Loucy (cell line): ENCODE measurements at regions not wholly inside any gene's neighbourhood (a gene's known extent, or its start where the extent isn't known, plus 50 kb on each side); places are given as distances from the start of the nearest gene placed in this dataset.

Experiments used
- H2AFZ ChIP-seq: fragments of 200-600 bp; sonication (generic); 2 replicates; pipeline ENCODE4 v1.6.0; 2016; ENCODE audit warnings: antibody characterized with exemption, mild to moderate bottlenecking, low read length, moderate library complexity
- H3F3A ChIP-seq: fragments of 200-600 bp; 2 replicates; pipeline ENCODE4 v1.6.0; 2016; ENCODE audit warnings: antibody characterized with exemption, low read depth, mild to moderate bottlenecking
- H3K27me3 ChIP-seq: fragments of 200-600 bp; sonication (generic); 2 replicates; pipeline ENCODE4 v1.6.1; 2014; ENCODE audit warnings: low read length, mild to moderate bottlenecking; ENCODE audit not compliant: insufficient read depth, poor library complexity, severe bottlenecking
- H3K36me3 ChIP-seq: fragments of 200-600 bp; sonication (generic); 2 replicates; pipeline ENCODE4 v1.6.1; 2016; ENCODE audit warnings: low read length; ENCODE audit not compliant: insufficient read depth
- H3K4me1 ChIP-seq: fragments of 200-600 bp; sonication (generic); 2 replicates; pipeline ENCODE4 v1.5.1; 2014; ENCODE audit warnings: low read length, mild to moderate bottlenecking; ENCODE audit not compliant: insufficient read depth, poor library complexity, severe bottlenecking
- H3K4me2 ChIP-seq: fragments of 200-600 bp; sonication (generic); 2 replicates; pipeline ENCODE4 v1.6.0; 2014; ENCODE audit warnings: antibody characterized with exemption, low read length, low read depth, mild to moderate bottlenecking; ENCODE audit not compliant: poor library complexity, severe bottlenecking
- H3K4me3 ChIP-seq: fragments of 200-600 bp; sonication (generic); 2 replicates; pipeline ENCODE4 v1.5.1; 2014; ENCODE audit warnings: low read length, mild to moderate bottlenecking, mixed read lengths; ENCODE audit not compliant: poor library complexity, severe bottlenecking
- H3K79me2 ChIP-seq: fragments of 200-600 bp; sonication (generic); 2 replicates; pipeline ENCODE4 v1.6.1; 2014; ENCODE audit warnings: low read length; ENCODE audit not compliant: insufficient read depth
- H3K9ac ChIP-seq: fragments of 200-600 bp; sonication (generic); 2 replicates; pipeline ENCODE4 v1.6.0; 2014; ENCODE audit warnings: mild to moderate bottlenecking, low read depth, low read length, moderate library complexity; ENCODE audit not compliant: poor library complexity, severe bottlenecking
- H3K9me2 ChIP-seq: fragments of 200-600 bp; sonication (generic); replicated peaks from 2 replicates; pipeline ENCODE4 v1.6.1; 2016; ENCODE audit warnings: low read depth, low read length, mixed read lengths
- H3K9me3 ChIP-seq: fragments of 200-600 bp; sonication (generic); 2 replicates; pipeline ENCODE4 v1.6.1; 2014; ENCODE audit warnings: mild to moderate bottlenecking, antibody characterized with exemption, low read length, low read depth; ENCODE audit not compliant: insufficient read depth
- H4K20me1 ChIP-seq: fragments of 200-600 bp; sonication (generic); 2 replicates; pipeline ENCODE4 v1.6.0; 2014; ENCODE audit warnings: antibody characterized with exemption, low read length, mild to moderate bottlenecking; ENCODE audit not compliant: insufficient read depth, poor library complexity, severe bottlenecking
- EZH2phosphoT487 ChIP-seq: fragments of 200-600 bp; IDR thresholded peaks from 2 replicates; pipeline ENCODE4 v1.6.1; 2018; ENCODE audit warnings: antibody characterized with exemption, mild to moderate bottlenecking, moderate library complexity, borderline replicate concordance
- TF ChIP-seq, protein P1 (sequence below): fragments of 200-600 bp; sonication (generic); conservative IDR thresholded peaks from 2 replicates; pipeline ENCODE4 v1.5.1; 2014; ENCODE audit warnings: mild to moderate bottlenecking, antibody characterized with exemption, low read length

DNA sequence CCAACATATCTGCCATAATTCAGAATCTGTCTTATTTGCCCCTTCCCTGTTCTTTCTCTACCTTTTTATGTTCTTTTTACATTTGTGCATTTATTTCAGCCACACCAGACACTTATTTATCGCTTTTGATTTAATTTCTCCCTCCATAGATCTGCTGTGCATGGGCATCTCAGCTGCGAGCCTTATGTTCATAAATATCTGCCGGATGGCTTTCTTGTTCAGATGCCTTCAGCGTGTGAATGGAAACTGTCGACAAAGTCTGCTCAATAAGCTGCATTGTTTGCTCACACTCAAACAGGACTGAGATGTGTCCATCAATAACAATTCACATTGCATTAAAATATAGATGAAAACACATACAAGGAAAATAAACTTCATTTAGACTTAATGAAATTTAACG is 374.6 kb upstream of the FAT3 start:
- H3K79me2 ChIP-seq = no peaks in the 10 kb centered on the region
- no peak overlapping the region for H3K9ac ChIP-seq
- H3F3A ChIP-seq = no peaks in the 10 kb centered on the region
- H2AFZ ChIP-seq = peak overlapping the region; percentile 63
- no peaks in the 10 kb centered on the region for H3K27me3 ChIP-seq
- peaks cover 23% of the 10 kb centered on the region for H3K4me1 ChIP-seq
- TF ChIP-seq EZH2phosphoT487 = no peak
- TF ChIP-seq, protein P1, sequence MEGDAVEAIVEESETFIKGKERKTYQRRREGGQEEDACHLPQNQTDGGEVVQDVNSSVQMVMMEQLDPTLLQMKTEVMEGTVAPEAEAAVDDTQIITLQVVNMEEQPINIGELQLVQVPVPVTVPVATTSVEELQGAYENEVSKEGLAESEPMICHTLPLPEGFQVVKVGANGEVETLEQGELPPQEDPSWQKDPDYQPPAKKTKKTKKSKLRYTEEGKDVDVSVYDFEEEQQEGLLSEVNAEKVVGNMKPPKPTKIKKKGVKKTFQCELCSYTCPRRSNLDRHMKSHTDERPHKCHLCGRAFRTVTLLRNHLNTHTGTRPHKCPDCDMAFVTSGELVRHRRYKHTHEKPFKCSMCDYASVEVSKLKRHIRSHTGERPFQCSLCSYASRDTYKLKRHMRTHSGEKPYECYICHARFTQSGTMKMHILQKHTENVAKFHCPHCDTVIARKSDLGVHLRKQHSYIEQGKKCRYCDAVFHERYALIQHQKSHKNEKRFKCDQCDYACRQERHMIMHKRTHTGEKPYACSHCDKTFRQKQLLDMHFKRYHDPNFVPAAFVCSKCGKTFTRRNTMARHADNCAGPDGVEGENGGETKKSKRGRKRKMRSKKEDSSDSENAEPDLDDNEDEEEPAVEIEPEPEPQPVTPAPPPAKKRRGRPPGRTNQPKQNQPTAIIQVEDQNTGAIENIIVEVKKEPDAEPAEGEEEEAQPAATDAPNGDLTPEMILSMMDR = no peak
- no peak overlapping the region for H3K4me2 ChIP-seq
- no peak overlapping the region for H3K4me3 ChIP-seq
- no peaks in the 10 kb centered on the region for H3K9me3 ChIP-seq
- H3K9me2 ChIP-seq = no peaks in the 10 kb centered on the region
- H3K36me3 ChIP-seq = no peaks in the 10 kb centered on the region
- H4K20me1 ChIP-seq = no peaks in the 10 kb centered on the region

DNA sequence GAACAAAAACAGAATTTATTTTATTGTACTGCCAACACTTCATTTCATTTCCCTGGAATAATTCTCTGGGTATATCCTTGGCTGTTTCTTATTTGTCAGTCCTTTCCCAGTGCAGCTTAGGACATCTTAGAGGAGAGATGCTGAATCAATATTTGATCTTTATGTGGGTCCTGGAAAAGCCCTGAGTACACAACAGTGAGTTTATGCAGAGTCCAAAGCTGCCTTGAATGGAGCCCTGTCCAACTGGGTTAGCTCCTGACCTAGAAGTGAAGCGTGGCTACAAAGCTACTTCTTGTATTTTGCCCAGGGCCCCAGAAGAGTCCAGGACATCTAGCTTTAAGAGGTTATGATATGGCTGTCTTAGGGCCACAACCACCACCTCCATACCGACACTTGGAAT is 378.0 kb upstream of the FAT3 start:
- no peak for TF ChIP-seq EZH2phosphoT487
- TF ChIP-seq, protein P1 = no peak
- Histone ChIP-seq H3K4me2 (no peak overlapping the region), H4K20me1 (no peaks in the 10 kb centered on the region), H3K4me1 (peaks cover 21% of the 10 kb centered on the region), H3K9me2 (no peaks in the 10 kb centered on the region), H2AFZ (no peak overlapping the region; the same call in 1 of the 2 replicates), H3K9me3 (no peaks in the 10 kb centered on the region), H3K27me3 (no peaks in the 10 kb centered on the region), H3F3A (no peaks in the 10 kb centered on the region), H3K79me2 (no peaks in the 10 kb centered on the region), H3K36me3 (no peaks in the 10 kb centered on the region), H3K9ac (no peak overlapping the region), H3K4me3 (no peak overlapping the region)

DNA sequence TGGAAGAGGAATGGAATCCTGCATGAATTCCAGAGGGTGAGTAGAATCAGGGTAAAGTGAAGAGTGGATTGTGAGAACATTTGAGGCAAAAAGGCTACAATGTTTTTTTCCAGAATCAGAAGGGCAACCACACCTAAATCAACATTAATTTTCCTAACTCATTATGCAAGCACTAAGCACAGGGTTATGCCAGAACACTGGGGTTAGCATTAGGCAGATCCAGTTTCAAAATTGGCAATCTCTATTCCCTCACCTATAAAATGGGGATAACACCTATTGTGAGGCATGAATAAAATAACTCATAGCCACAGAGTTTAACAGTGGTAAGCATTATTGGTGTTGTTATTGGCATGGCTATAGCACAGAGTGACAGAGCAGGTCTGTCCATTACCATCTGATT is 378.6 kb upstream of the FAT3 start:
- Histone ChIP-seq H3K9me3 (no peaks in the 10 kb centered on the region), H3K36me3 (no peaks in the 10 kb centered on the region), H3K9ac (no peak overlapping the region), H3K79me2 (no peaks in the 10 kb centered on the region), H2AFZ (no peak overlapping the region; the same call in 1 of the 2 replicates), H3K4me3 (no peak overlapping the region), H3F3A (no peaks in the 10 kb centered on the region), H4K20me1 (no peaks in the 10 kb centered on the region), H3K4me2 (no peak overlapping the region), H3K4me1 (peaks cover 15% of the 10 kb centered on the region), H3K9me2 (no peaks in the 10 kb centered on the region), H3K27me3 (no peaks in the 10 kb centered on the region)
- TF ChIP-seq, protein P1 = no peak
- TF ChIP-seq EZH2phosphoT487 = no peak
